Spleen (tissue), 11 donors: ENCODE measurements at regions not wholly inside any gene's neighbourhood (a gene's known extent, or its start where the extent isn't known, plus 50 kb on each side); places are given as distances from the start of the nearest gene placed in this dataset.
A peak's percentile ranks its signal among the peaks of the same experiment; 100 is the strongest.

Experiments used
- DNase-seq: peaks from one replicate; pipeline ENCODE4 v3.0.0-alpha.2; 2020
- H3K27ac ChIP-seq, 8 donors: fragments of 200-600 bp; sonication (generic) in 7 of 8; 1 replicate in 4 of 8; 2 replicates in 4 of 8; pipeline versions ENCODE4 v1.5.0 to v1.8.0; 2016 to 2021; ENCODE audit warnings: inconsistent platforms in 4 of 8, mild to moderate bottlenecking in 4 of 8, moderate library complexity in 1 of 8
- H3K27me3 ChIP-seq, 7 donors: fragments of 200-600 bp; sonication (generic) in 6 of 7; replicated peaks in 1 of 7; 1 replicate in 4 of 7; 2 replicates in 3 of 7; pipeline versions ENCODE4 v1.5.0 to v1.8.0; 2016 to 2021; ENCODE audit warnings: inconsistent platforms in 3 of 7, mild to moderate bottlenecking in 1 of 7
- H3K36me3 ChIP-seq, 6 donors: fragments of 200-600 bp; sonication (generic) in 5 of 6; 1 replicate in 4 of 6; 2 replicates in 2 of 6; pipeline versions ENCODE4 v1.5.0 to v1.8.0; 2016 to 2021; ENCODE audit warnings: inconsistent platforms in 2 of 6
- H3K4me1 ChIP-seq, 6 donors: fragments of 200-600 bp; sonication (generic) in 5 of 6; 1 replicate in 3 of 6; 2 replicates in 3 of 6; pipeline versions ENCODE4 v1.5.0 to v1.8.0; 2016 to 2021; ENCODE audit warnings: inconsistent platforms in 3 of 6
- H3K4me3 ChIP-seq, 8 donors: fragments of 200-600 bp; sonication (generic) in 7 of 8; 1 replicate in 4 of 8; 2 replicates in 4 of 8; pipeline versions ENCODE4 v1.5.0 to v1.8.0; 2016 to 2021; ENCODE audit warnings: inconsistent platforms in 4 of 8, mild to moderate bottlenecking in 4 of 8, moderate library complexity in 2 of 8
- H3K9me3 ChIP-seq, 8 donors: fragments of 200-600 bp; sonication (generic) in 7 of 8; 1 replicate in 4 of 8; 2 replicates in 4 of 8; pipeline versions ENCODE4 v1.5.0 to v1.8.0; 2016 to 2021; ENCODE audit warnings: inconsistent platforms in 4 of 8
- CTCF ChIP-seq, 11 experiments: fragments of 200-600 bp in 7 of 11; fragments of 450-650 bp in 4 of 11; sonication (generic) in 4 of 11; IDR thresholded peaks in 8 of 11; conservative IDR thresholded peaks in 3 of 11; 1 replicate in 7 of 11; 2 replicates in 4 of 11; pipeline versions ENCODE4 v1.4.0 to v1.8.0; 2016 to 2021; ENCODE audit warnings: antibody characterized with exemption in 11 of 11, inconsistent platforms in 4 of 11, mild to moderate bottlenecking in 1 of 11
- POLR2A ChIP-seq, 3 donors: fragments of 450-650 bp; IDR thresholded peaks; one replicate each; pipeline ENCODE4 v1.5.1; 2017; ENCODE audit warnings: antibody characterized with exemption in 3 of 3, mild to moderate bottlenecking in 1 of 3
- POLR2AphosphoS5 ChIP-seq, 3 donors: sonication (generic); formaldehyde crosslinking; IDR thresholded peaks; one replicate each; pipeline ENCODE4 v1.5.1; 2017; ENCODE audit warnings: antibody characterized with exemption in 3 of 3
- WGBS, 5 donors: extraction: QIAGEN DNeasy Blood & Tissue Kit in 3 of 5; methylation state at CpG; one replicate each; pipeline versions ENCODE4 v1.1.5 to v1.1.7; 2013 to 2018; 5-methylcytosine and 5-hydroxymethylcytosine counted together
- intact Hi-C: fragments of 100-400 bp; cut with DNase I; formaldehyde crosslinking; loops from one replicate; pipeline ENCODE4 v1.15.0; 2023; ENCODE audit warnings: low total_unique reads
- donor health status: healthy with polysubstance abuse.
- donor health status: DM: no; HTN: no; CAD: no; lungs with moderate emphysema.
- donor health status: DM: no; HTN: no; CAD: no.
- donor health status: Bipolar disorder and iron deficiency.
- donor health status: healthy.
- donor health status: DM: no; HTN: no; CAD: no.
- donor health status: DM: yes; HTN: yes; CAD: no.

GRCh38 chr9:2567922-2568321, 53.7 kb upstream of the VLDLR start:
- no peaks in the 10 kb centered on the region for H3K9me3 ChIP-seq
- H3K4me1 ChIP-seq, result peaks cover 0 to 10% (median 1%) of the 10 kb centered on the region in 6 donors
- no peak overlapping the region for H3K27ac ChIP-seq
- intact Hi-C loops, result no loop called here
- DNase-seq, result no peak
- H3K4me3 ChIP-seq, result no peak overlapping the region
- no peak for TF ChIP-seq CTCF (IDR thresholded peaks at IDR 0.05 in 8 of 11, conservative IDR thresholded peaks at IDR 0.05 in 3 of 11)
- TF ChIP-seq POLR2AphosphoS5 (IDR thresholded peaks at IDR 0.05), result no peak
- no peak for TF ChIP-seq POLR2A (IDR thresholded peaks at IDR 0.05)
- H3K36me3 ChIP-seq, result no peaks in the 10 kb centered on the region
- no peaks in the 10 kb centered on the region for H3K27me3 ChIP-seq

- Histone ChIP-seq H3K27ac (no peak overlapping the region), H3K4me1 (peaks cover 0 to 10% (median 1%) of the 10 kb centered on the region in 6 donors), H3K36me3 (no peaks in the 10 kb centered on the region), H3K27me3 (no peaks in the 10 kb centered on the region), H3K4me3 (no peak overlapping the region), H3K9me3 (no peaks in the 10 kb centered on the region)
- intact Hi-C loops, result no loop called here
- DNase-seq, result no peak
- no peak for TF ChIP-seq POLR2AphosphoS5 (IDR thresholded peaks at IDR 0.05)
Measured at GRCh38 chr9:2568689-2569088, 52.9 kb upstream of the VLDLR start.

- intact Hi-C loops, result no loop called here
- Histone ChIP-seq H3K27me3 (no peaks in the 10 kb centered on the region), H3K9me3 (no peaks in the 10 kb centered on the region), H3K4me3 (no peak overlapping the region), H3K36me3 (no peaks in the 10 kb centered on the region), H3K4me1 (peaks cover 0 to 10% (median 1%) of the 10 kb centered on the region in 6 donors), H3K27ac (no peak overlapping the region)
- WGBS, 5 donors, result 31 to 49% (median 40%) methylated on average over 7 of the region's 7 CpGs
- no peak for DNase-seq
- no peak for TF ChIP-seq CTCF (IDR thresholded peaks at IDR 0.05 in 8 of 11, conservative IDR thresholded peaks at IDR 0.05 in 3 of 11)
- peak in 1 of 3 donors; percentile 78 for TF ChIP-seq POLR2AphosphoS5 (IDR thresholded peaks at IDR 0.05)
Measured at GRCh38 chr9:2570615-2571479, 50.7 kb upstream of the VLDLR start.
